ENCODE measurements at regions not wholly inside any gene's neighbourhood (a gene's known extent, or its start where the extent isn't known, plus 50 kb on each side); places are given as distances from the start of the nearest gene placed in this dataset.
"Not testable (repeated sequence)": the region's sequence is repeated elsewhere in the genome, so short reads cannot be mapped to it uniquely, and the experiment has no call there.

DNA sequence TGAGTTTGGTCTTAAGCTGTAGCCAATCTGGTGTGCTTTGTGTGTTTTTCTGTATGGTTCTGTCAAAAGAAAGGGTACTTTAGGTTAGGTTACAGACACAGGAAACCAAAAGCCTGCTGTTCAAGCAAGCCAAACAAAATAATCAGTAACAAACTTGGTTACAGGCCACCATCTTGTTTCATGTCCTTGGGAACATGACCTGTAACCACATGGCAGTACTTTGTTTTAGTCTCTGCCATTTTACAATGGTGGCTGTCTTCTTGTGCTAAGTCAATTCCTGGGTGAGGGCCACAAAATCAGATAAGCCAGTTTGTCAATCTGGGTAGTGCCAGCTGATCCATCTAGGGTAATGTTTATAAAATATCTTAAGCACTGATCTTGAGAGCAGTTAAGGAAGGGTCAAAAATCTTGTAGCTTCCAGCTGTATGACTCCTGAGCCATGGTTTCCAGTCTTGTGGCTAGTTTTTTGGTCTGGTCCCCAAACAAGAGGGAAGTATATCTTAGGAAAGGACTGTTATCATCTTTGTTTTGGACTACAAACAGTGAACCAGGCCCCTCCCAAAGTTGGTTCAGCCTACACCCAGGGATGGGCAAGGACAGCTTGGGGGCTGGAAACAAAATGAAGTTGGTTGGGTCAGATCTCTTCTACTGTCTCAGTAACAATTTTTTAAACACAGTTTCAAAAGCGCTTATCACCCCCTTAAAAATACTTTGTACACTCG, 90.0 kb downstream of the IGLL5 start:
- no peak for DNase-seq (ENCODE audit: low spot score)

DNA sequence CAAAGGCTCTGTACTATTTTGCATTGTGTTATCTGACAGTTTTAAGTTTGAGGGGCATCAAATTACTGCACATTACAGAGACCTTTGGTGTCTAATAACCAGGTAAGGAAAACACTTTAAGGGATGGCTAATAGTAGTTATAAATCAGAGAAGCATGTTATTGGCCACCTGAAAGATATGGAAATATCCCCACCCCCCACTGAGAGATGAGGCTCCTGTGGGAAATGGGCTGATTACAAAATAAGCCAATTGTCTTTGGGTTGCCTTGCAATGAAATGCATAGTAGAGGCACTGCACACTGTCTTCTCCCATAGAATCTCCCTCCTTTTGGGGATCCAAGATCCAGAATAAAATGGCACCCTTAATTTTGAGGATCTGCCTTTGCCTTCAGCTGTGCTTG, 91.0 kb downstream of the IGLL5 start:
- no peak for DNase-seq (ENCODE audit: low spot score)

DNA sequence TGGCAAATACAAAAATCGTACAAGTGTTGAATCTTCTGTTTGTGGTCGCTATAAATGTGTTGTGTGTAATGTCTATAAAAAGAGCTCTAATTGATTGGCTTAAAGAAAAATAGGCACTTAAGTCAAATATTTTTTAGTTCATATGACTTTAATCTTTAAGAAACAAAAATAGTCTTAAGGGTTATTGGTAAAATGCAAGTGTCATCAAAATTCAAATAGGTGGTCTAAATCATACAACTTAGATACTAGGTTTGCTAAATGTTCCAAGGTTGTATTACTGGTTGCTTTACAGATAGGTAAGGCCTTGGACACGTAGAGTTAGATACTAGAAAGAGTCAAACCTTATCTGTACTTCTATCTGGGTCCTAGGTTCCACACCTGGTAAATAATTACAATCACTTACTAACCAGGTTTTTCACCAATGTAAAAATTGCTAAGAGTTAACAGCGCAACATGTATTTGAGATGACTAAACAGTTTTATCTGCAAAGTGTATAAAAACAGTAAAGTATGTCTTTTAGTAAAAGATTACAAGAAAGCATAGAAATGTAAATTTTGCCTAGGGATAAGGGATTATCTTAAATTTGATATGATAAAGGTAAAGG, 91.1 kb upstream of the GNAZ start:
- no peak for DNase-seq (ENCODE audit: low spot score)

DNA sequence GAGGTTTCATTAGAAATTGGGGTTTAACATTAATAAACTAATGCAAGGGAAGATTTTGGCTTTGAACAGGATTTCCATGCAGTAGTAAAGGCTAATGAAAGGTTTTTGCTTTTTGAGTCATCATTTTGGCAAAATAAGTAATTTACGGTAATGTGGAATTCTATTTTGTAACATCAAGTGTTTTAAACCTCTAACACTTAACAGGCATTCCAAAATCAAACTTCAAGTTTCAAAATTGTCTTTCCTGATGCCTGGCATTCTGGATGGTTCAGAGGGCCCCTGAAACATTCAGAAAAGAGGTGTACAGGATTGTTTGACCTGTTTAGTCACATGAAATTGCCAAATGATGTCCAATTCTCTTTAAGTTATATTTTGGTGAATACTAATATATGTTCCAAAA, 90.4 kb upstream of the GNAZ start:
- DNase-seq (ENCODE audit: low spot score) = no peak

DNA sequence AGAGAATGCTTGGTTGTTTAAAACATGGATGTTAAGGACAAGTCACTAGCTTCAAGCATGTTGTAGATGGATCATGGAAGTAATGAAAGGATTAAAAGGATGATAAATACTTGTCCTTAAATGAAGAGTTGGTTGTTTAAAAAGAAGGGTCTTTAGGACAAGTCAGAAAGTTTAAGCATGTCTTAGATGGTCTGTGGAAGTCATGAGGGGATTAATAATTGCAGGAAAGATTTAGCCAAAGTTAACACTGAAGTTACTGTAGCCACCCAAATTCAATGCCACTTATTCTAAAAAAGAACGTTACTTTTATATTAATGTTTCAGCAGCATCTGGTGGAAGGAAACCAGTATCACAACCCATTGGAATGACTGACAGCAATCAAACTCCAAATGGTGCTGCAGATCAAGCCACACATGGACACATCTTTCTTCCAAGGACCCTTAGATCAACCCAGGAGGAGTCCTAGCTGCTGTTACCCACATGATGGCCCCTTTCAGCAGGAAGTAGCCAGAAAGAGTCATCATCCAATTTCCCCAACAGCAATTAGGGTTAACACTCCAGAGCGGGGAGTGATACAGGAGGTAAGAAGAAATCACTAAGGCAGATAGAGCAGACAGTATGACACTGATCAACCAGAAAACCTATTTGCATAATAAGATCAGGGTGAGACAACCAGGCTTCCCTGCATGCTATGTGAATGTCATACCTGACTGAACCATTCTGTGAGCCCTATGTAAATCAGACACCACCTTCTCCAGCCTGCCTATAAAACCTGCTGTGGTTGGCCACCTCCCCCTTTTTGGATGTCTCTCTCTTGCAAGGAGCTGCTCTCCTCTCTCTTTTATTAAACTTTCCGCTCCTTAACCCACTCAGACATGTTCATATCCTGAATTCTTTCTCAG, 88.4 kb upstream of the GNAZ start:
- no peak for DNase-seq (ENCODE audit: low spot score)

DNA sequence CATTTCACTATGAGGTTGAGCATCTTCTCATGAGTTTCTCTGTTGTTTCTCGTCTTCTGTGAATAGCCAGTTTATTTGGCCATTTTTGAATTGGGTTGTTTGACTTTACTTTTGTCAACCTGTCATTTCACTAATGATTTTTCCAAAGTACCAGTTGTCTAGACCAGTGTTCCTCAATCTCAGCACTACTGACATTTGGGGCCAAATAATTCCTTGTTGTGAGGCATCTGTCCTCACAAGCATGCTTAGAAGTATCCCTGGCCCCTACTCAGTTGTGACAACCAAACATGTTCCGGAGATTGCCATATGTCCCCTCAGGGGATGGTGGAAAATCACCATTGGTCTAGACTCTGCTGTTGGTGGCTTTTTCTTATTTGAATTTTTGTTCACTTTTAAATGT, 87.7 kb upstream of the GNAZ start:
- DNase-seq (ENCODE audit: low spot score) = no peak

DNA sequence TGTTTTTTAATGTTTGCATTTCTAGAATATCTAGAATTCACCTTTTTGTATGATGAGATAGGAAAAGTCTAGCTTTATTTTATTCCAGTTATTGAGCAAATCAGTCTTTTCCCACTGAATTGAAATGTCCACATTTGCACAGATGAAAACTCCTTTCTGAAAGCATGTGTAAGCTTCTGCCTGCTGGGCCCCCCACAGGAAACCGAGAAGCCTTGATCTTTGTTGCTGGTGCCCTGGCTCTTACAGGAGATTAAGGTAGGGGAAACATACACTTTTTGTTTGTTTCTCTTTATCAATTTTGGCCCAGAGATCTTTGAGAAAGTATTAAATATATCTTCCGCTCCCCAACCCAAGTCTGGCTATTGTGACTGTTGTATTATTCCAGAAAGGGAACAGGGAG, 87.2 kb upstream of the GNAZ start:
- DNase-seq (ENCODE audit: low spot score) = no peak

DNA sequence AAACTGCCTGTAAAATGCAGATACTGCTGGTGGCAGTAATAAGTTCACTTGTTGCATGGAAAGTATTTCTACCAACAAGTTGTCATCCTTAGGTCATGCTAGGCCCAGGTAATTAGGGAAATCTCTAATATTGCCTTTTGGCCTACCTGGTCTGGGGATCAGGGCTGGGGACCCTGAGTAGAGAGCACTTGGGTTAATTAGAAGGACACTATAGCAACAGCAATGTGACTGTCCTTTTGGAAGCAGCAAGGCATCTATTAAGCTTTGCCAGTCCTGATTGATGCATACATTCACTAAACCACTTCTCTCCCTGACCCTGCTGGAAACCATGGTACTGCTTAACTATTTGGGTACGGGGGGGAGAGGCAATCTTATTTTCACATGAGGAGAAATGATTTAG, 86.5 kb upstream of the GNAZ start:
- DNase-seq (ENCODE audit: low spot score) = no peak

DNA sequence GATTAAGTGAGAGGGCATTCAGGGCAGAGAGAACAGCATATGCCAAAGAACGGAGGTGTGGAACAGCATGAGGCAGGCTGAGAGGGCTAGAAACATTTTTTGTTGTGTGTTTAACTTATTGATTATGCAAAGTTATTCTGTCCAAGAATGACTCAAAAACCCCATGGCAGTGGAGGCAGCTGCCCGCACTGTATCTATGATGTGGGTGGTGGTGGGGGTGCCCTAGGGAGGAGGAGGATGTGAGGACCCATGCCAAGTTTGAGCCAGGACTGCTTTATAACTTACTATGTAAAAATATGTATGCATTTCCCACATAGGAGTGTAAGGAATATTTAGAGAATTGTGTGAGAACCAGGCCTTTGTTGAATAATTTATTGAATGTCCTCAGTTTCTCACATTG, 85.4 kb upstream of the GNAZ start:
- no peak for DNase-seq (ENCODE audit: low spot score)

DNA sequence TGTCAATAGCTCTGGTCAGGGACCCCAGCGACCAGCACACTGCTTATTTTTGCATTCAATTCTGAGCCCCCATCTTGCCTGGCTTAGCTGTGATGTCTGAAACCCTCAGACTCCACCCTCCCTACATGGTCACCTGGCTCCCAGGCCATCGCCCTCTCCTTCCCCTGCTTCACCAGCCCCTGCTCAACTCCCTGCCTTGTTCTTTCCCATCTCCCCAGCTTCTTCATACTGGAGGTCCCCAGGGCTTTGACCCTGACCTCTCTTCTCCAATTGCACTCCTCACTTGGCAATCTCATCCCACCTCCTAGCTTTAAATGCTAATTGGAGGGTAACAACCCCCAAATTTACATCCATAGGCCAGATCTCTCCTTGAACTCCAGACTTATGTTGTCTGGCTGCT, 84.3 kb upstream of the GNAZ start:
- DNase-seq (ENCODE audit: low spot score) = no peak

DNA sequence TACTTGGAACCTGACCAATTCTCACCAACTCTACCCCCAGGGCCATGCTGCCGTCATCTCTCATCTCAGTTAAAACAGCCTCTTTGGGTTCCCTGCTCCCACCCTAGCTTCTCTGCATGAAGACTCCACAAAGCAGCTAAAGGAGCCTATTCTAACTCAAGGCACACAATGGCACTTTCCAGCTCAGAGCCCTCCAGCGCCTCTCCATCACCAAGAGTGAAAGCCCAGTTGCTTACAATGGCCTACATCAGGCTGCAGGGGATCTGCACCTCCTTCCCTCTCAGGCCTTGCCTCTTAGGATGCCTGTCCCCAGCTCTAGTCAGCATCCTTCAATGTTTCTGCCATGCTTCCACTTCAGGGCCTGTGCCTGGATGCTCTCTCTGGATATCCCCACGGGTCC, 83.7 kb upstream of the GNAZ start:
- no peak for DNase-seq (ENCODE audit: low spot score)

DNA sequence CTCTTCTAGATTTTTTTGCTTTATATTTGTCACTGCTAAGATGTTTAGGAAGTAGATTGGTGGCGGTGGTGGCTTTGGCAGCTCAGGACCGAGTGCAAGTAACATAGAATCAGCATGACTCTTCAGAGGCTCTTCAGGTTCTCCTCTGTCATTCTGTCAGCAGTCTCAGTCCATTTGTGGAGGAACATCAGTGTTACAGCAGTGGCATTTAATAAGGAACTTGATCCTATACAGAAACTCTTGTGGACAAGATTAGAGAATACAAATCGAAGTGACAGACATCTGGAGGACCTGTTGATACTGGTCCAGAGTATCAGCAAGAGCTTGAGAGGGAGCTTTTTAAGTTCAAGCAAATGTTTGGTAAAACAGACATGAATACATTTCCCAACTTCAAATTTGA, 82.2 kb upstream of the GNAZ start:
- DNase-seq (ENCODE audit: low spot score) = no peak

DNA sequence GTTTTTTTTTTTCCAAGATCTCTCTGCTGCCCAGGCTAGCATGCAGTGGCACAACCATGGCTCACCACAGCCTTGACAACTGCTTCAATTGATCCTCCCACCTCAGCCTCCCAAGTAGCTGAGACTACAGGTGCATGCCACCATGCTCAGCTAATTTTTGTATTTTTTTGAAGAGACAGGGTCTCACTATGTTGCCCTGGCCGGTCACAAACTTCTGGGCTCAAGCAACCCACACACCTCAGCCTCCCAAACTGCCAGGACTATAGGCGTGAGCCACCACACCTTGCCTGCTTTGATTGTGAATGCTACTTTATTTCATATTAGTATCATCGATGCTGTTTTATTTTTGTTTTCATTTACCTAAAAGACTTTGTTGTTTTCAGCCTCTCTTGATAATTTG, 81.5 kb upstream of the GNAZ start:
- DNase-seq (ENCODE audit: low spot score) = no peak

DNA sequence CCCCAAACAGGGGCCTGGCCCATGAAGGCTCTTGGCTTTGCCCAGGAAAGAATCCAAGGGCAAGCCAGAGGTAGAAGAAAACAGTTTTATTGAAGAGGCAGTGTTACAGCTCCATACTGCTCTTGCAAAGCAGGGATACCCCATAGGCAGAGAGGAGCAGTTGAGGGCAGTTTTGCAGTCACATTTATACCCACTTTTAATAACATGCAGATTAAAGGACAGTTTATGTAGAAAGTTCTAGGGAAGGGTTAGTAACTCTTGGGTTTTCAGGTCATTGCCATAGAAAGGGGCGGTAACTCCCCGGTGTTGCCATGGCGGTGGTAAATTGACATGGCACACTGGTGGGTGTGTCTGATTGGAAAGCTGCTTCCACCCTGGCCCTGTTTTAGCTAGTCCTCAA, 80.5 kb upstream of the GNAZ start:
- DNase-seq (ENCODE audit: low spot score) = no peak

DNA sequence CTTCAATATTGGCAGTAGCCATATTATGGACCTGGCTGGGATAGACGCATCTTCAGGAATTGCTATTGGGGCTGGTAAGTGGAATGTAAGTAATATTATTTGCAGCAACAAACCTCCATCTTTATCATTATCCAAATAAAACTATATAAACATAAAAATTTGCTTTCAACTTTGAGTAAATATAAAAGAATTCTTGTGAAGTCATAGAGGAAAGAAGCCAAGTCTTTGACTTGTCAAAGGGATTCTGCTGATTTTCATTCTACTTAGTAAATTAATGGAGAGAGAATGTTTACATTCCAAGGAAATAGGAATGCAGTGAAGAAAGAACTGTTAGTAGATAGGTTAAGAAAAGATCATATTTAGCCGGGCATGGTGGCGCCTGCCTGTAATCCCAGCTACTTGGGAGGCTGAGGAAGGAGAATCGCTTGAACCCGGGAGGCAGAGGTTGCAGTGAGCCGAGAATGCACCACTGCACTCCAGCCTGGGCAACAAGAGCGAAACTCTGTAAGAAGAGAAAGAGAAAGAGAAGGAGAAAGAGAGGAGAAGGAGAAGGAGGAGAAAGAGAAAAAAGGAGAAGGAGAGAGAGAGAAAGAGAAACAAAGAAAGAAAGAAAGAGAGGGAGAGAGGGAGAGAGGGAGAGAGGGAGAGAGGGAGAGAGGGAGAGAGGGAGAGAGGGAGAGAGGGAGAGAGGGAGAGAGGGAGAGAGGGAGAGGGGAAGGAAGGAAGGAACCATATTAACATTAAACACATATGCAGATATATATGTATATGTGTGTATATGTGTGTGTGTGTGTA, 79.4 kb upstream of the GNAZ start:
- not testable (repeated sequence) for DNase-seq (ENCODE audit: low spot score)

DNA sequence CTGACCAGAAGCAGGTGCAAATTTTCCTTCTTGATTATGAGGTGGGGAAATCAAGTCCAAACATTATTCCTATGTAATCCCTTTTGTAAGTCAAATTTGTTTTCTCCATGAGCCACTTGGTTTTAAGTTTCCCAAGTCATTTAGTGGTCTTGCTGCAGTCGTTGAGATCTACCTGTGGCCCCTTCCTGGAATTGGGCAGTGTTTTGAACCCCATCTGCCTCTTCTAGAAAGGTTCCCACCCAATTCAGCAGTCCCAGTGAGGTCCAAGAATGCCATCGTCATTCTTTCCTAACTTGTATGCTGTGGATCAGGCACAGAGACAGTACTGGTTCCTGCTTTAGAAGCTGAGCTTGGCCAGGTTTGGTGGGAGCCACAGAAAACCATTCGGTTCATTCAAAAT, 77.8 kb upstream of the GNAZ start:
- no peak for DNase-seq (ENCODE audit: low spot score)

DNA sequence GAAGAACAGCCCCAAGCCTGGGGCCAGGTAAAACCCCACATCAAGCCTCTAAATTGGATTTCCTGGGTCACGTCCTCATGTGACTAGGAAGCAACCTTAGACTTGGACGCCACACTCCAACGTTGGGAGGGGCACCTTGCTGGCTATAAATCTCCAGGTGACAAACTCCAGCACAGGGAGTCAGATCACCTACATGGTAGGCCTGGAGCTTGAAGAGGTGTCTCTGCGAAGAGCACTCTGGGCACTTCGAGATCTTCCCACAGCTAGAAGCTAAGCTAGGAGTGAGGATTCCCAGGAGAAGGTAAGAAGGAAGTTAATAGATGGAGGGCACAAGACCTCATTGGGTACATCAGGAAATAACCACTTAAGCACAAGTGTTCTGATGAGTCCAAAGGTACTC, 77.1 kb upstream of the GNAZ start:
- no peak for DNase-seq (ENCODE audit: low spot score)

DNA sequence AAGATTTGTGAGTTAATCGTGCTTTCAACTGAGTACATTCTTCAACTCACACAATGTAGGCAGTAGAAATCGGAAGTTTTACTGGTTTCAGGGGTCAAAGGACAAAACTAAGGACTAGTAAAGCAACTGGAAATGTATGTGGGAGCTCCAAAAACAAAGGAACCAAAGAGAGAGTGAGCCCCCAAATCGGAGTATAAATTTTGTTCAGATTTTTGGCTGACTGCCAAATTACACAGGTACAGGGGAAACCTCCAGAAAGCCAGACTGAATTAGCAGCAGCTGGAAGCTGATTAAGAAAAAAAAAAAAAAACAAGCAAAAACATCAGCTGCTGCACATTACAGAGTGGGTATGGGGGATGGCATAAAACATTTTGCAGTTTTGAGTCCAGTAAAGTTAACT, 75.2 kb upstream of the GNAZ start:
- DNase-seq (ENCODE audit: low spot score) = no peak

DNA sequence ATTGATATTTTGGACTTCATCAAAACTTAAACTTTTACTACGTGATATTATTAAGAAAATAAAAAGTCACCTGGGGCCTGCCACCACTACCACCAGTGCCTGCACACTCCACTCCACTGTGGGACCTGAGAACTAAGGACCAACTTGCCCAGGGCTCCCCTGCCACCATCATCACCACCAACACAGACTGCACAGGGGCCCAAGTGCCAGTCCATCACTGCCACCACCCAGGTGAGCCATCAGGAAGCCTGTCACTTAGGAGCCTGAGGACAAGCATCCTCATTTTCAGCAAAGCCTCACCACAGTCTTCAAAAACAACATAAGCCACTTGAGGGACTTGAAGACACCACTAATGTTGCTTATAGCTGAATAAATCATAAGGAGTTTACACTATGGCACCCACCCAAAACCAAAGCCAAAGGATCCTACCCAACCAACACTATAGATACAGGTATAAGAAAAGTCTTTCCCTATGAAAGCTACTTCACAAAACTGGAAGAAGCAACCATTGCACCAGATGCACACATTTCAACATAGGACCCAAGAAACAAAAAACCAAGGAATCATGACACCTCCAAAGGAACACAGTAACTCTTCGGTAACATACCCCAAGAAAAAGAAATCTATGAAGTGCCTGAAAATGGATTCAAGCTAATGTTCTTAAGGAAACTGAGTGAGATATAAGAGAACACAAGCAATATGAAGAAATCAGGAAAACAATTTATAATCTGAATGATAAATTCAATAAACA, 73.6 kb upstream of the GNAZ start:
- no peak for DNase-seq (ENCODE audit: low spot score)

DNA sequence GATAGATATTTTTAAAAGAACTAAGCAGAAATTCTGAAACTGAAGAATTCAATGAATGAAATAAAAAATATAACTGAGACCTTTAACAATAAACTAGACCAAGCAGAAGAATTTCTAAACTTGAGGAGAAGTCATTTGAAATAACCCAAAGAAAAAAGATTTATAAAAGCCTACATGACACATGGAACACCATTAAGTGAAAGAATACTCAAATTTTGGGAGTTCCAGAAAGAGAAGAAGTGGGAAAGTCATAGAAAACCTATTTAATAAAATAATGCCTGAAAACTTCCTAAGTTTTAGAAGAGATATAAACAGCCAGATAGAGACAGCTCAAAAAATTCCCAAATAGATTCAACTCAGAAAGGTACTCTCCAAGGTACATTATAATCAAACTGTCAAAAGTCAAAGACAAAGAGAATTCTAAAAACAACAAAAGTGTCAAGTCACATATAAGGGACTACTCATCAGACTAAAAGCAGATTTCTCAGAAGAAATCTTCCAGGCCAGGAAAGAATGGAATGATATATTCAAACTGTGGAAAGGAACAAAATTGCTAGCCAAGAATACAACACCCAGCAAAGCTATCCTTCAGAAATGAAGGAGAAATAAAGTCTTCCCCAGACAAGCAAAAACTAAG, 72.9 kb upstream of the GNAZ start:
- no peak for DNase-seq (ENCODE audit: low spot score)

DNA sequence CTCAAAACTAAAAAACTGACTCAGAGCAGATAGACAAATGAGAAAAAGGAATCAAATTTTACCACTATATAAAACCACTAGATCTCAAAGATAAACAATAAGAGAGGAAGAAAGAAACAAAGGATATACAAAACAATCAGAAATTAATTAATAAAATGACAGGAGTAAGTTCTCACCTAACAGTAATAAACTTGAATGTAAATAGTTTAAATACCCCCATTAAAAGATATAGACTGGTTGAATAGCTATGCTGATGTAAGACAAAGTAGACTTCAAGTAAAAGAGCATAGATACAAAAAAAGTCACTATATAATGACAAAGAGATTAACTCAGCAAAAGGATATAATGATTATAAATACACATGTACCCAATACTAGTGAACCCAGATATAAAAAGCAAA, 72.3 kb upstream of the GNAZ start:
- DNase-seq (ENCODE audit: low spot score) = no peak

Data from Ammon's horn (tissue), 1 donor.